ENCODE measurements at regions not wholly inside any gene's neighbourhood (a gene's known extent, or its start where the extent isn't known, plus 50 kb on each side); places are given as distances from the start of the nearest gene placed in this dataset.

GRCh38 chr1:217138799-217139466 is 415.7 kb upstream of the ESRRG start:
- FAIRE-seq (no peak), ATAC-seq (no peak), DNase-seq (ENCODE audit: low read depth in 1 of 2, low spot score in 1 of 2) (no peak)
- Histone ChIP-seq H3K4me1 (no peaks in the 10 kb centered on the region), H3K4me2 (no peak overlapping the region), H3K9me3 (no peaks in the 10 kb centered on the region), H3K4me3 (no peak overlapping the region), H3K27ac (no peak overlapping the region)
- WGBS (ENCODE audit: missing lambda C conversion rate): 71% methylated on average over 12 of the region's 12 CpGs
- TF ChIP-seq NPAS2 (CRISPR knock-in tag; IDR thresholded peaks at IDR 0.05; ENCODE audit: borderline replicate concordance): no peak
- no peak for TF ChIP-seq MAZ (IDR thresholded peaks at IDR 0.05; ENCODE audit: borderline replicate concordance, low read depth, low read length)
- no peak for TF ChIP-seq ZNF302 (CRISPR knock-in tag; IDR thresholded peaks at IDR 0.05)
- no peak for TF ChIP-seq HDAC2 (IDR thresholded peaks at IDR 0.05)
- TF ChIP-seq FOSB (CRISPR knock-in tag; IDR thresholded peaks at IDR 0.05): no peak
- no peak for TF ChIP-seq FOXS1 (CRISPR knock-in tag; IDR thresholded peaks at IDR 0.05)
- no peak for TF ChIP-seq JUN (IDR thresholded peaks at IDR 0.05)
- no peak for TF ChIP-seq EP300 (IDR thresholded peaks at IDR 0.05)
- POLR2A ChIA-PET: no interaction called here
- CTCF ChIA-PET: no interaction called here

GRCh38 chr1:217138173-217138765 is 415.0 kb upstream of the ESRRG start:
- no peak overlapping the region for H3K4me3 ChIP-seq
- POLR2A ChIA-PET: no interaction called here
- ATAC-seq (no peak), FAIRE-seq (no peak), DNase-seq (ENCODE audit: low read depth in 1 of 2, low spot score in 1 of 2) (no peak)
- no peak overlapping the region for H3K4me2 ChIP-seq
- no peak overlapping the region for H3K27ac ChIP-seq
- no peaks in the 10 kb centered on the region for H3K9me3 ChIP-seq
- no peaks in the 10 kb centered on the region for H3K4me1 ChIP-seq
- CTCF ChIA-PET: no interaction called here
- WGBS (ENCODE audit: missing lambda C conversion rate): 65% methylated on average over 29 of the region's 29 CpGs
- no peak for TF ChIP-seq TP53 (CRISPR knock-in tag; IDR thresholded peaks at IDR 0.05)
- TF ChIP-seq E2F6 (IDR thresholded peaks at IDR 0.05; ENCODE audit: borderline replicate concordance, low read depth): no peak
- TF ChIP-seq TFCP2L1 (CRISPR knock-in tag; IDR thresholded peaks at IDR 0.05): no peak
- TF ChIP-seq MAFK (IDR thresholded peaks at IDR 0.05; ENCODE audit: partially characterized antibody): no peak
- TF ChIP-seq GATA3 (IDR thresholded peaks at IDR 0.05; ENCODE audit: borderline replicate concordance): no peak
- no peak for TF ChIP-seq CHD2 (IDR thresholded peaks at IDR 0.05; ENCODE audit: low read length, partially characterized antibody)
- TF ChIP-seq CBX2 (IDR thresholded peaks at IDR 0.05; ENCODE audit: borderline replicate concordance, low read depth): no peak

- TF ChIP-seq FOXS1 (CRISPR knock-in tag; IDR thresholded peaks at IDR 0.05): no peak
- no peak for TF ChIP-seq RNF2 (IDR thresholded peaks at IDR 0.05; ENCODE audit: borderline replicate concordance, low read depth)
- TF ChIP-seq HOXB13 (CRISPR knock-in tag; IDR thresholded peaks at IDR 0.05; ENCODE audit: low read depth): no peak
- no peak for TF ChIP-seq CBX8 (IDR thresholded peaks at IDR 0.05)
- no peak for TF ChIP-seq ZSCAN20 (CRISPR knock-in tag; IDR thresholded peaks at IDR 0.05)
- no peak for TF ChIP-seq RARB (CRISPR knock-in tag; IDR thresholded peaks at IDR 0.05)
- no peak for TF ChIP-seq ZFP36 (IDR thresholded peaks at IDR 0.05; ENCODE audit: borderline replicate concordance, partially characterized antibody)
- TF ChIP-seq NR3C1 (IDR thresholded peaks at IDR 0.05): no peak
- no peak for TF ChIP-seq TFCP2L1 (CRISPR knock-in tag; IDR thresholded peaks at IDR 0.05)
- TF ChIP-seq HOXB5 (CRISPR knock-in tag; IDR thresholded peaks at IDR 0.05): no peak
- no peak for TF ChIP-seq JUN (IDR thresholded peaks at IDR 0.05)
- TF ChIP-seq ESRRA (IDR thresholded peaks at IDR 0.05; ENCODE audit: borderline replicate concordance, low read length): no peak
- no peak for TF ChIP-seq SMC3 (IDR thresholded peaks at IDR 0.05)
- TF ChIP-seq EHMT2 (IDR thresholded peaks at IDR 0.05; ENCODE audit: low read depth): no peak
- TF ChIP-seq ATOH8 (CRISPR knock-in tag; IDR thresholded peaks at IDR 0.05; ENCODE audit: low read depth): no peak
- no peak for TF ChIP-seq ZNF302 (CRISPR knock-in tag; IDR thresholded peaks at IDR 0.05)
- ATAC-seq: no peak
- DNase-seq (ENCODE audit: low read depth in 1 of 2, low spot score in 1 of 2): no peak
- ChIA-PET CTCF (no interaction called here), POLR2A (no interaction called here)
- no peak overlapping the region for H3K27ac ChIP-seq
- H3K4me3 ChIP-seq: no peak overlapping the region
- WGBS (ENCODE audit: missing lambda C conversion rate): 84% methylated on average over 34 of the region's 53 CpGs
- no peak for FAIRE-seq
- H3K4me1 ChIP-seq: no peaks in the 10 kb centered on the region
- H3K9me3 ChIP-seq: no peaks in the 10 kb centered on the region
- H3K4me2 ChIP-seq: no peak overlapping the region
Measured at GRCh38 chr1:217137210-217137881, 414.1 kb upstream of the ESRRG start.

All from A549 (cell line).